Globus pallidus (tissue), 1 donor: ENCODE measurements at regions not wholly inside any gene's neighbourhood (a gene's known extent, or its start where the extent isn't known, plus 50 kb on each side); places are given as distances from the start of the nearest gene placed in this dataset.
"Not testable (repeated sequence)": the region's sequence is repeated elsewhere in the genome, so short reads cannot be mapped to it uniquely, and the experiment has no call there.

Experiments
- DNase-seq: peaks from one replicate; pipeline ENCODE4 v3.0.0-alpha.2; 2015; ENCODE audit warnings: low spot score

GRCh38 chr3:176628101-176628639, 569.1 kb downstream of the TBL1XR1 start:
- no peak for DNase-seq

- DNase-seq, result no peak
Measured at GRCh38 chr3:176623468-176624150, 573.7 kb downstream of the TBL1XR1 start.

DNA sequence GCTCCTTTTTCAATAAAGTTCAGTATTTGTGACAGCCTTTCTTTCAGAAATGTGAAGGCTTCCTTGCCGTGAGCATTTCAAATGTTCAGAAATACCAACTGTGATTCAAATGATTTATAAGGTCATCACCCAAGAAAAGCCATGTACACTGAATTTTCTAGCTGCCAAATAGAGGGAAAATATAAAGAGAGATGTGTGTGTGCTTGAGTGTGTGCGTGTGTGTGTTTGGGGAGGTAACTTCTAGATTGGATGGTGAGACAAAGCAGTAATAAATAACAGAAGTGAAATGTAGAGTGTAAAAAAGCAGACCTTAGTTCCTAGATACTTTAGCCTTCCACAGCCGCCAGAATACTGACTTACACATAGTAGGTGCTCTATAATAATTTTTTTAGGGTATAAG, 577.4 kb downstream of the TBL1XR1 start:
- DNase-seq, result no peak

DNA sequence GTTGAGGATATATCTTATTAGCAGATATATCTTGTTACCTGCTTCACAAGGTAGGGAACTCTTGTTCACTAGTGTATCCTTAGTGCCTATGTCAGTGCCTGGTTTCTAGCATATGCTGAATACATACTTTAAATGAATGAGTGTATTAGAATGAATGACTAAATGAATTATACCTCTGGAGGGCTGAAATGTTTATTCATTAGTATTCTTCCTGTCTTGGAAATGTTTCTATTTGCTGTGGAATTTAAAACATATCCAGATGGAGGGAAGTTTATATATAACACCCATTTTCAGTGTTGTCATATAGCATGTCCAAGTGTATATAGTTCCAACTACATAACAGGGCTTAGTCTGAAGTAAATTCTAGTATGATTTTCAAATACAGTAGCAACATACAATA, 581.5 kb downstream of the TBL1XR1 start:
- DNase-seq, result no peak

DNA sequence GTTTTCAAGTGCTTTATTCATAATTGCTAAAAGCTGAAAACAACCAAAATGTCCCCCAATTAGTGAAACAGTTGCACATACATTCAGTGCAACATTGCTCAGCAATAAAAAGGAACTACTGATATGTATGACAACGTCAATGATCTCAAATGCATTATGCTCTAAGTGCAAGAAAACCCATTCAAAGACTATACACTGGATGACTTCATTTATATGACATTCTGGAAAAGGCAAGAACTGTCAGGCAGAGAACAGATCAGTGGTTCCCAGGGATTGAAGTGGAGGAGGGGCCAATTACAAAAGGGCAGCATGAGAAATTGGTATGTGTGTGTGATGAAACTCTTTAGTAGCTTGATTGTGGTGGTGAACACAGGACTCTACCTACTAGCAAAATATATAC, 585.6 kb downstream of the TBL1XR1 start:
- DNase-seq, result no peak

DNA sequence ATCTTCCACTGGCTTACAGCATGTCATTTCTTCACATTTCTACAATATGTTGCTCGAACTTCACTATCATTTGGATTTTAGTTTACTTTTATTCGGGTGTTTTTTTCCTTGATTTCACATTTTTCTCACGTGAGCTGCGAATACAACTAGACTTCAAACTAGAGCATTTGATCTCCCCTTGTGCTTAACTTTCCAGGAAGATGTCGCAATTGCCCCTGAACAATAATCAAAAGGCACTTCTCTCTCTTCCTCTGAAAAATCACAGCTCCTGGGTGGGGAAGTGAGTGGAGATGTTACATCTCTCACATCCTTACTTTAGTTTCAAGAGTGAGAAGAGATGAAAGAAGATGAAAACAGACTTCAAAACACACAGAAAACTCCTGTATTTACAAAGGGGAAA, 587.9 kb downstream of the TBL1XR1 start:
- no peak for DNase-seq

DNA sequence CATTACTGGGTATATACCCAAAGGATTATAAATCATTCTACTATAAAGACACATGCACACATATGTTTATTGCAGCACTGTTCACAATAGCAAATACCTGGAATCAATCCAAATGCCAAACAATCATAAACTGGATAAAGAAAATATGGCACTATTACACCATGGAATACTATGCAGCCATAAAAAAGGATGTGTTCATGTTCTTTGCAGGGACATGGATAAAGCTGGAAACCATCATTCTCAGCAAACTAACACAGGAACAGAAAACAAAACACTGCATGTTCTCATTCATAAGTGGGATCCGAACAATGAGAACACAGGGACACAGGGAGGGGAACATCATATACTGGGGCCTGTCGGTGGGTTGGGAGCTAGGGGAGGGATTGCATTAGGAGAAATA, 591.7 kb downstream of the TBL1XR1 start:
- DNase-seq, result not testable (repeated sequence)

DNA sequence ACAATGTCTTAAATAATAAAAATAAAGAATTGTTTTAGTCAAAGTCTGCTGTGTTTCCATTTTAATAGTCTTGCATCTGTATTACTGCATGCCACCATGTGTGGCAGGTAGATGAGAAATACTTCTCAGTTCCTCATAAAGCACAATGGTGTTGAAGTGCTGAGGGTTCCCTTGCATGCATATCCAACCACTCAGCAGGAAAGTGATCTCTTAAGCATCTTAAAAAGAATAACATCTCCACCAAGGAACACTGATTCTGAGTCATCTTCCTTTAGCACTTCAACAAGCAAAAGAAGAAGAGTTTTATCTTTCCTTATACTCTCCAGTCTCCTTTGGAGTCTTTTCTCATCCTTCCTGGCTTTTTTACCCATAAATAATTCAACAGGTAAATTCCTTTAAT, 602.0 kb downstream of the TBL1XR1 start:
- DNase-seq, result no peak

GRCh38 chr3:176590722-176591121, 606.6 kb downstream of the TBL1XR1 start:
- DNase-seq, result no peak

GRCh38 chr3:176587089-176587488, 610.2 kb downstream of the TBL1XR1 start:
- no peak for DNase-seq

DNA sequence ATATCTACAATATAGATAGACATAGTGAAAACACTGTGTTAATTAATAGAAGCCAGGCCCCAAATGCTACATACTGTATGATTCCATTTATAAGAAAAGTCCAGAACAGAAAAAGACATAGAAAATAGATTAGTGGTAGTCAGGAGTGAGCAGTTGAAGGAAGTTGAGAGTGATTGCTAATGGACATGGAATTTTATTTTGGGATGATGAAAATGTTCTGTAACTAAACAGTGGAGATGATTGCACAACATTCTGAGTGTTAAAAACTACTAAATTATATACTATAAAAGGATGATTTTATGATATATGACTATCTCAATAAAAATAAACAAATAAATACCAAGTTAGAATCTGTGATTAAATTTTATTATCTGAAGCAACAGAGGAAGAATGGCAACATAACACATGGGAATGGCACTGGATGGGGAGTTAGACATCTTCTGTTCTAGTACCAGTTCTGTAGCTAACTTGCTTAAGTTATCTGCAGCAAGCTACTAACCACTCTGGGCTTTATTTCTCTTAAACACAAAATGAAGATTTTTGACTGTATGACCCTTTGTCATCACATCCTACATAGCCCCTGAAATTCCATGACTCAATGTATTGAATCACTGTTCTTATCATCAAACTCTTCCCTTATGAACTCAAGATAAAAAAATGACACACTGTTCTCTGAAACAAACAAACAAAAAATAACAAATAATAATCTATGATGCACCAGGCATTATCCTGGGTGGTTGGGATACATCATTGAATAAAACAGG, 612.7 kb downstream of the TBL1XR1 start:
- DNase-seq, result no peak

GRCh38 chr3:176583956-176584355, 613.3 kb downstream of the TBL1XR1 start:
- no peak for DNase-seq

- no peak for DNase-seq
Measured at GRCh38 chr3:176581589-176581988, 615.7 kb downstream of the TBL1XR1 start.

DNA sequence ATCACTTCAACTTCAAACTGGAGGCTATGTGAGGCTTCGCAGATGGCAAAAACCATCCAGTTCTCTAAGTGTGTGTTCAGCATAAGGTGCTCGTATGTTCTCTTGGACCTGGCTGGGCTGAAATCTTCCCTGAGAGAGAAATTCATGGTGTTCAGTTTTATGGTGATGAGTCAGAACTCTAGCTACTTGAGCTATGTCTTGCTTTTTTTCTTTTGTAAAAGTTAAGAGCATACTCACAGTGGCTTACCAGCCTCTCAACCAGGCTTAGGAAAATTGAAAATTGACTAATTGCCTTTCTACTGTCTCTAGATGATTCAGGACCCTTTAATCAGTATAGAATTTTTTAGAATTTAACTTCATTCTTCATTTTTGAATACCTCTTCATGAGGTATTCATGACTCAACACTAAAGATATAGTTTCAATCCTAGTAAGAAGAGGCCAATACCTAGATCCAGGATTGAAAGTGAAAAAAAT, 617.5 kb downstream of the TBL1XR1 start:
- no peak for DNase-seq

DNA sequence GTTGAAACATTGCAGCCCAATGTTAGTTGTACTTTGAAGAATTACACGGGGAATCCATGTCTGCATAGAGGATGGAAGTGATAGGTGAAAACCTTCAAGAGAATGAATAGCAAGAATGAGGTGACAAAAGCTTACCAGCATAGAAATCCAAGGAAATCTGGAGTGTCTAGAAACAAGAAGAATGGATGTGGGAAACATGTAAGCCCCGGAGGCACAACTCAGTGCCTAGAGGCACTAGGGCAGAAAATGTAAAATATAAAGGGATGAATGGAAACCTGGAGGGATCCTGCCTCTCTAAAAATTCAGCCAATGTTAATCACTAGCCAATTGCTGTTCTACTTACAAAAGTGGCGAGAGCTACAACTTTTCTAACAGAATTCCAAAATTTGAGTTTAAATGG, 619.0 kb downstream of the TBL1XR1 start:
- no peak for DNase-seq

GRCh38 chr3:176577447-176577846, 619.8 kb downstream of the TBL1XR1 start:
- DNase-seq, result no peak

- no peak for DNase-seq
Measured at GRCh38 chr3:176574786-176575185, 622.5 kb downstream of the TBL1XR1 start.

GRCh38 chr3:176571926-176572325, 625.4 kb downstream of the TBL1XR1 start:
- no peak for DNase-seq

DNA sequence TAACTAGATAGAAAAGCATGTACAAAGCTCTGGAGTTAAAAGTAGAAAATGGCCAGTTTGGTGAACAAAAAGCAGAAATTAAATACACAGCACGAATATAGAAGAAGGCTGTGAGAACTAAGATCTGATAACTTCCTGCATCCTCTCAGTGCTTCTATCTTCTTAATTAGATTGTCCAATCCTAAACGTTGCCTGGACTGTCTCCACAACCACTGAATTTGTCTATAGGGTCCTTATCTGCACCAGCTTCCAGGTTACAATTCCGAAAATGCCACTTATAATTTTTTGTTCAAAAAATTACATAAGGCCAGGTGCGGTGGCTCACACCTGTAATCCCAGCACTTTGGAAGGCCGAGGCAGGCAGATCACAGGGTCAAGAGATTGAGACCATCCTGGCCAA, 626.3 kb downstream of the TBL1XR1 start:
- no peak for DNase-seq

GRCh38 chr3:176568189-176568588, 629.1 kb downstream of the TBL1XR1 start:
- no peak for DNase-seq

DNA sequence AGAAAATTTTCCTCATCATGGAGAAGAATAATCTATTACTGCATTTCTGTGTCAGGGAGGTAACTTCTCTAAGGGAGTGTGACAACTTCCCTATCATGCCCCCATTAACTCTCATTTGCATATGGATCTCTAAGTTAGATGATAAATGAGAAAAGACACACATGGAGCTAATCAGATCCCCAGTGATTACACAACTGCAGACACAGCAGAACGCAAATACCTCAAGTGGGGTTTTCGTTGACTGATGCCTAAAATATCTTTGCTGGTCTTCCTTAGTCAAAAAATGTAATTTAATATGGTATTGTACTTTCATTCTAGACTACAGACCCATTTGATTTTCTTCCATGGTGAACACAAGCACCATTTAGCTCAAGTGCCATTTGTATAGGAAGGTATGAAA, 630.5 kb downstream of the TBL1XR1 start:
- no peak for DNase-seq

DNA sequence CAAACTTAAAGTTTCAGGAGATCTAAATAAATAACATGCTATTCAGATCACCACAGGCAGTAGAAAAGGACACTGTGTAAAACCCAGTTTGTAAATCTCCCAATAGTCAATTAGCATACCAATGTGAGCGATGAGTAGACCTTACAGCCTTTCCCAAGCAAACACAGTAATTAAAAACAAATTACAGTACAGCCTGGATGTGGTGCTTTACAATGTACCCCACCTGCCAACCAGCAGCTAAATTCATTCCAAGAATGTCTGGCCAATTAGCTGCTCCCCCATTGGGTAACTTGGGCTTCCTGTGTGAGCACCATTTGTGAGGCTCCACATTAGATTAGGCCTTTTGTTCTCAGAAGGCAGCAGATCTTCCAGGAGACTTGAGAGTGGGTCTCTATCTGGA, 635.0 kb downstream of the TBL1XR1 start:
- DNase-seq, result no peak

GRCh38 chr3:176561826-176562225, 635.5 kb downstream of the TBL1XR1 start:
- DNase-seq, result no peak
